ENCODE measurements at regions not wholly inside any gene's neighbourhood (a gene's known extent, or its start where the extent isn't known, plus 50 kb on each side); places are given as distances from the start of the nearest gene placed in this dataset.

DNA sequence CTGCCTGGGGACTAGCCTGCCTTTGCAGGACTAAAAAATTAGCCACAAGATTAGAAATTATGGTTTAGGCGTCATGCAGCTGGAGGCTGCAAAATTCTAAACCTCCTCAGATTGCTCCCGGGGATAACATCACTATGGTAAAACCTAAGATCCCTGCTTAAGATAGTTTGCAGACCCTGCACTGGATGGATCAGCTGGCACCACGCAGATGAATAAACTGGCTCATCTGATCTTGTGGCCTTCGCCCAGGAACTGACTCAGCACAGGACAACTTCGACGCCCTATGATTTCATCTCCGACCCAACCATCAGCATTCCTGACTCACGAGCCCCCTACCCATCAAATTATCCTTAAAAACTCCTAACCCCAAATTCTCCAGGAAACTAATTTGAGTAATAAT is 482.4 kb downstream of the SPRY1 start:
- no peak for DNase-seq (ENCODE audit: low read depth)

DNA sequence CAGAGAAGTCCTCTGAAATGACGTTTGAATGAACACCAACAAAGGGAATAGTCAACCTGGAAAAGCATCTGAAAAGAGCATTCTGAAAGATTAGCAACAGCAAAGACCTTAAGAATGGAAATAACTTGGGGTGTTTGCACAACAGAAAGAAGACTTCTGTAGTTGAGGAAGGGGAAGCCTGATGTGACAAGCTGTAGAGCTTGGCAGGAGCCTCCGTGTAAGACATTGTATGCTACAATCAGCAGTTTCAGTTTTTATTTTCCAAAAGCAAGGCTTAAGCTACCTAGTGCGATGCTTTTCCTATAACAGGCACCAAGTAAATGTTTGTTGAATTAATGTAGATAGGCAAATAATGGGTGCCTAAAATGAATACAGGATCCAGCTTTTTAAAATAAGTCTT is 484.0 kb downstream of the SPRY1 start:
- DNase-seq (ENCODE audit: low read depth), result no peak

- no peak for DNase-seq (ENCODE audit: low read depth)
These were observed 488.3 kb downstream of the SPRY1 start for GRCh38 chr4:123884922-123885321.

DNA sequence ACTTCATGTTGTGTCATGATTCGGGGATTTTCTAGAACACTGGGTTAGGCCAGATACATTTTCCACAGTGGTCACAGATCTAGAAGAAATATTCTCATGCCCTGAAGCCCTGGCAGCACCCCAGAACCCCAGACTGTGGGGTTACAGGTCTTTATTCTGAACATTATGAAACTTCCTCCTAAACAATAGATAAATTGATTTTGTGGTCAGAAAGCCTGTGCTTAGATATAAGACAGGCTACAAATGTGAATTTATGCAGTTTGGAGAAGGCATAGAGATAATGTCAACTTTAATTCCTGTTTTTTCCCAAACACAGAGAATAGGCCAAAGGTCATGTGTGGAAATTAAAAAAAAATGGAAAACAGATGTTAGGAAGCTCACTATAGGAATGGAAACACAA is 492.9 kb downstream of the SPRY1 start:
- no peak for DNase-seq (ENCODE audit: low read depth)

GRCh38 chr4:123890889-123891288 is 494.3 kb downstream of the SPRY1 start:
- no peak for DNase-seq (ENCODE audit: low read depth)

GRCh38 chr4:123891881-123892280 is 495.3 kb downstream of the SPRY1 start:
- no peak for DNase-seq (ENCODE audit: low read depth)

DNA sequence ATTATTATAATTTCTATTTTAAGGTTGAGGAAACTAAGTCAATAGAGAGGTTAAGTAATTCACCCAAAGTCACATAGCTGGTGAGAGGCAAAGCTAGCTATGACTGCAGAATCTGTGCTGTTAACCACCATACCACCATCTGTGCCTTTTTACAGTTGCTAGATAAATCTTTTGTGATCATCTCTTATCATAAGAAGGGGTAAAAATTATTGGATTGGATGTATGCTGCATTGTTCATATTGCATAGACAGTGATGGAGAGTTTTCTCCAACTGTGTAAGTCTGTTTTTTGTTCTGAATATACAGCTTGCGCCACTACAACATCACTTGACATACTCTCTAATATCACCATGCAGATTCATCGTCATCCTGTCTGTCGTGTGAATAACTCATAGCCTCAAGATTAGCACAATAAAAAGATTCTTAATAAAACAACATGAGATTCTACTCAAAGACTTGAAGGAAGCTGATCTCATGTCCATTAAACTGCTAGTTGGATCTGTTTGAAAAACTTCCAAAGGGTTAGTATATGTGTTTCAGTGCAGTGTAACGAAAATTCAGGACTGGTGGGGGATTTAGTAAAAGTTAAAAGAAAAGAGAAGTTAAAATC is 495.9 kb downstream of the SPRY1 start:
- no peak for DNase-seq (ENCODE audit: low read depth)

GRCh38 chr4:123893011-123893981 is 496.7 kb downstream of the SPRY1 start:
- no peak for DNase-seq (ENCODE audit: low read depth)

DNA sequence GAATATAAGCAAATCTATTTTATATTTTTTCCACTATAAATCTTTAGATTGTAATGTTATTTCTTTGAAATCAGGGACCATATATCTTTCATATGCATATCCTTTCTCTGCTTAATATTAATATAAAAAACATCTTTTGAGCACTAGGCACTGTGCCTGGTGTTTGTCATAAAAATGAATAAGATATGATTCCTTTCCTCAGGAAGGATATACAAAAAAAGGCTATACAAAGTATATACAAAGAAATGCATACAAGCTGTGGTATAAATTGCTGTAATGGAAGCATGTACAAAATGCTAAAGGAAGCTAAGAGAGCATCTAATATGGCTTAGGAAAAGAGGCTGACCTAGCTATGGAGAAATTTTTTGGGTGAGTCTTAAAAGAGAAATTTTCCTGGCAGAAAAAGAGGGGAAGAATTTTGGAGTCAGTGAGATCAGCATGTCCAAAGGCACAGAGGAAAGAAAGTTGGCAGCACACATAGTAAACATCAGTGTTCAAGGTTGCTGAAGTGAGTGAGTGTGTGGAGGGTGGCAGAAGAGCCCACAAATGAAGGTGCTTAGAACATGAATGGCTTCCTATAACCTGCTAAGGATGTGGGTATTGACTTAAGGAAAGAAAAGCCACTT is 500.0 kb downstream of the SPRY1 start:
- no peak for DNase-seq (ENCODE audit: low read depth)

DNA sequence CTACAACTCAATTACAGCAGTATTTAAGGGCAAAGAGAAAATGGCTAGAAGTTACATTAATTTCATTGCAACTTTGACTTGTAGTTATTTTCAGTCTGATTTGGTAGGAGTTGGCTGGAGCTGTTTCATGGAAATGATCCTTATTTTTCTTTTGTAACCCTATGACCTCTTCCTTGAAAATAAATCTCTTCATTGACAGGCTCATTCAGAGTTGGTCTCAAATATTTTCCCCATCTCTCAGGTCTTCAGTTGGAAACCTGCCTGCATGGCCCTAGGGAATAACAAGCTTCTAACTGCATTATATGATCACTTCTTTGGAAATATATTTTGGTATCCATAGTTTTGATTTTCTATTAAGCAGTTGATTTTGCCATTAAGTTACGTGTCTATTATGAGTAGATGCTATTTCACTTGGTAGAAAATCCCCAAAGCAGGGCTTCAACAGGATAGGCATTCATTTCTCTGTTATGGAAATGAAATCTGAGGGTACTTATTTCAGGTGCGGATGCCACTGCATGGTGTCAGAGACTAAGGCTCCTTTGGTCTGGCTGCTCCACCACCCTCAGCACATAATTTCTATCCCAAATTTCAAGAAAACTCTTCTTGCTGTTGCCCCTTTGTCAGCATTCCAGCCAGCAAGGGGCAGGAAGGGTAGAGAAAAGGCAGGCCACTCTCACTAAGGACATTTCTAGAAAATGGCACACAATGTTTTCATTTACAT is 502.5 kb downstream of the SPRY1 start:
- no peak for DNase-seq (ENCODE audit: low read depth)

DNA sequence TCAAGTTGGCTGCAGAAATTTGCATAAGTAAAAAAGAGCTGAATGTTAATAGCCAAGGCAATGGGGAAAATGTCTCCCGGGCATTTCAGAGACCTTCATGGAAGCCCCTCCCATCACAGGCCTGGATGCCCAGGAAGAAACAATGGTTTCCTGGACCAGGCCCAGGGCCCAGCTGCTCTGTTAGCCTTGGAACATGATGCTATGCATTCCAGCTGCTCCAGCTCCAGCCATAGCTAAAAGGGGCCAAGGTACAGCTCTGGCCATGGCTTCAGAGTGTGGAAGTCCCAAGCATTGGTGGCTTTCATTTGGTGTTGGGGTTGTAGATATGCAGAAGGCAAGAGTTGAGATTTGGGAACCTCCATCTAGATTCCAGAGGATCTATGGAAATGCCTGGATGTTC is 508.3 kb downstream of the SPRY1 start:
- DNase-seq (ENCODE audit: low read depth), result no peak

GRCh38 chr4:123913598-123913997 is 517.0 kb downstream of the SPRY1 start:
- no peak for DNase-seq (ENCODE audit: low read depth)

DNA sequence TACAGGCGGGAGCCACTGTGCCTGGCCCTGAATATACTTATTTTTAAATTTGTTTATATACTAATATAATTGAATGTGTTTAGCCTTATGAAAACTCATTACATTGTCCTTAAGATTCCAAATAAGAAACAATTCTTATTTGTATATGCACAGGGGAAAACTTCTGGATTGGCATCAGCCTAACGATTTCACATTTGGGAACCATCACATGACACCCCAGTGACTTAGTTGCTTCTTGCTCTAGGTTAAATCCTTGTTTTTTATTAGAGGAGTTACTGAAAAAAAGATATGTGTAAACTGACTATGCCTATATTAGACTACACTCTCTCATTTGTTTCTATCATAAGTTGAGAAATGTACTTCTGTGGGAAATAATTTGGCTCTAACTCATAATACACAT is 520.2 kb downstream of the SPRY1 start:
- DNase-seq (ENCODE audit: low read depth), result no peak

DNA sequence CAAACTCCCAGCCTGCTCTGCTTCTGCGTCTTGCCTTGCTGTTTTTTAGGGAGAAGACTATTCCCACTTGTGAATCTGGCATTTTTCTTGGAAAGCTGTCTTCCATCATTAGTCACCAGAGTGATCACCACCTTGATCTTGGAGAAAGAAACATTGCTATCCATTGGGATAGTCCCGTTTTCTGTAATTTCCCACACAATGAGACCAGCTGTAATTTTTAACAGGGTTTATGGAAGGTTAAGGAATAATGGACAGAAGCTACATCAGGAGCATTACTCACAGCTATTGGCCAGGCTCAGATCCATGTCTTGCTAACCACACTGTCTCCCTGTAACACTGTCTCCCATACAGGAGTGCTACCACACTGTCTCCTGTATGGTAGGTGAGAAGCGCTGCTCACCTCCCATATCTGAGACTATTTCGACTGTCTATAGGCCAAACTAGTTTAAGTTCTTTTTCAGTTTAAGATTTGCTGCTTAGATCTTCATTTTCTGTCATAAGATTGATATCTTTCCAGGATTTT is 523.0 kb downstream of the SPRY1 start:
- no peak for DNase-seq (ENCODE audit: low read depth)

- DNase-seq (ENCODE audit: low read depth), result no peak
These were observed 524.7 kb downstream of the SPRY1 start for GRCh38 chr4:123921339-123921738.

- DNase-seq (ENCODE audit: low read depth), result no peak
These were observed 526.3 kb downstream of the SPRY1 start for GRCh38 chr4:123922847-123923246.

GRCh38 chr4:123924536-123924935 is 527.9 kb downstream of the SPRY1 start:
- no peak for DNase-seq (ENCODE audit: low read depth)

- DNase-seq (ENCODE audit: low read depth), result no peak
These were observed 533.0 kb downstream of the SPRY1 start for GRCh38 chr4:123929565-123929964.

DNA sequence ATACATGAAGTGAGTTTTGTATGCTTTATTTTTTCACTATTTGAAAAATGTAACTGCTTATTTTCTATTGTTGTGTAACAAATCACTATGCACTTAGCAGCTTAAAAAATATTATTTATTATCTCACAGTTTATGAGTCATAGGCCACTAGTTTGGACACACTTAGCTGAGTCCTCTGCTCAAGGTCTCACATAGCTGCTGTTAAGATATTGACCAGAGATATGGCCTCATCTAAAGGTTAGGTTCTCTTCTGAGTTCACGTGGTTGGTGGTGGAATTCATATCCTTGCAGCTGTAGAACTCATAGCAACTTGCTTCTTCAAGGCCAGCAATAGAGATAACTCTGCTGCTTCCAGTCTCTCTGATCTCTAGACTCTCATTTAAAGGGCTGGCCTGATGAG is 534.4 kb downstream of the SPRY1 start:
- no peak for DNase-seq (ENCODE audit: low read depth)

- no peak for DNase-seq (ENCODE audit: low read depth)
These were observed 537.5 kb downstream of the SPRY1 start for GRCh38 chr4:123934096-123934495.

DNA sequence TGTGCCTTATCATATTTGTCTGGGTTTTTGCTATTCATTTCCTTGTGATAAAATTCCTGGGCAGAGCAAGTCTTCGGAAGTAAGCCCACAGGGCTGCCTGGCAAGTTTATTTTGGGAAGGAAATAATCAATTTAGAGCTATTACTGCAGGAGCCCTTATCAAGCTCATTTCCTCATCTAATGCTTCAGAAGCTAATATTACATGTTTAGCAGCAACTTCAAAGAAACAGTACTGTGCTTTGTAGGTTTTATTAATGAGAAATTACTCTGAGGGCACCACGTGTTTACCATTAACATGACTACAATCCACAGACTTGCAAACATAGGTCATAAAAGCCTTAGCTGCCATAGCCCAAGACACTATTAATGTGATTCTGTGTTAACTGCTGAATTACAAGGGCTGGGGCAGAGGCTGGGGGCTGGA is 540.0 kb downstream of the SPRY1 start:
- DNase-seq (ENCODE audit: low read depth), result no peak

GRCh38 chr4:123937581-123937980 is 541.0 kb downstream of the SPRY1 start:
- DNase-seq (ENCODE audit: low read depth), result no peak

All from activated T-cell treated with anti-CD3 and anti-CD28 coated beads for 1 hour (primary cell).